ENCODE measurements at regions not wholly inside any gene's neighbourhood (a gene's known extent, or its start where the extent isn't known, plus 50 kb on each side); places are given as distances from the start of the nearest gene placed in this dataset.

GRCh38 chr14:71668186-71668912 is 263.9 kb upstream of the RGS6 start:
- CTCF ChIA-PET: interaction anchor here (0.6 kb wide), 1 partner anchor 186 kb away, joined by 5 read pairs; no protein-coding TSS in a partner anchor
- no peak overlapping the region for H3K4me2 ChIP-seq (ENCODE audit: low read depth, low read length)
- no peak for TF ChIP-seq MAFK (IDR thresholded peaks at IDR 0.05; ENCODE audit: low read depth, low read length)
- TF ChIP-seq MXI1 (IDR thresholded peaks at IDR 0.05; ENCODE audit: borderline replicate concordance, low read depth, low read length): no peak
- no peak for TF ChIP-seq CEBPB (IDR thresholded peaks at IDR 0.05; ENCODE audit: low read depth, low read length)
- no peak for TF ChIP-seq NFE2L2 (IDR thresholded peaks at IDR 0.05; ENCODE audit: low read depth, low read length)
- no peak for TF ChIP-seq USF2 (IDR thresholded peaks at IDR 0.05; ENCODE audit: low read depth, low read length)
- TF ChIP-seq RCOR1 (IDR thresholded peaks at IDR 0.05; ENCODE audit: insufficient replicate concordance, low read length): no peak
- no peak for TF ChIP-seq POLR2A (IDR thresholded peaks at IDR 0.05; ENCODE audit: low read depth, low read length)
- TF ChIP-seq FOS (IDR thresholded peaks at IDR 0.05; ENCODE audit: low read depth, low read length): no peak
- TF ChIP-seq ELK1 (IDR thresholded peaks at IDR 0.05; ENCODE audit: borderline replicate concordance, low read depth, low read length): no peak
- TF ChIP-seq BHLHE40 (IDR thresholded peaks at IDR 0.05; ENCODE audit: low read depth, low read length): no peak
- TF ChIP-seq RAD21 (IDR thresholded peaks at IDR 0.05; ENCODE audit: low read length): no peak
- no peak for TF ChIP-seq SMC3 (IDR thresholded peaks at IDR 0.05; ENCODE audit: low read depth, low read length)
- no peak for TF ChIP-seq MAZ (IDR thresholded peaks at IDR 0.05; ENCODE audit: borderline replicate concordance, low read depth, low read length)
- no peak for TF ChIP-seq CHD1 (IDR thresholded peaks at IDR 0.05; ENCODE audit: low read depth, low read length)
- no peak for TF ChIP-seq RFX5 (IDR thresholded peaks at IDR 0.05; ENCODE audit: low read depth, low read length)

More at GRCh38 chr14:71668186-71668912, 263.9 kb upstream of the RGS6 start:
- no peaks in the 10 kb centered on the region for H4K20me1 ChIP-seq (ENCODE audit: insufficient read depth, low read length)
- H3K79me1 ChIP-seq (ENCODE audit: low read depth in 1 of 2, low read length in 2 of 2): no peaks in the 10 kb centered on the region; a peak in 1 of 4 replicates
- peak overlapping the region; percentile 93; the same call in 1 of the 2 replicates for H2AK5ac ChIP-seq (ENCODE audit: low read depth, low read length)
- no peaks in the 10 kb centered on the region for H3K27me3 ChIP-seq (ENCODE audit: control insufficient read depth, insufficient read depth, low read length)
- H3K9ac ChIP-seq (ENCODE audit: low read depth, low read length): no peak overlapping the region
- no peaks in the 10 kb centered on the region; the same call in 1 of the 2 replicates for H3K9me1 ChIP-seq (ENCODE audit: insufficient read depth, low read length)
- no peak overlapping the region; the same call in 1 of the 2 replicates for H3K23ac ChIP-seq (ENCODE audit: low read depth, low read length)
- peak overlapping the region; percentile 69; the same call in 1 of the 3 replicates for H2BK15ac ChIP-seq (ENCODE audit: low read depth, low read length)
- POLR2A ChIA-PET (ENCODE audit: unreplicated experiment): no interaction called here
- H2BK20ac ChIP-seq (ENCODE audit: low read depth, low read length): peak overlapping the region; percentile 41; the same call in 1 of the 2 replicates
- H2AFZ ChIP-seq (replicated peaks; ENCODE audit: low read length, poor library complexity): no peak overlapping the region
- H3K27ac ChIP-seq (ENCODE audit: insufficient read depth, low read length): peak overlapping the region; percentile 7; the same call in 1 of the 2 replicates
- peaks cover 17% of the 10 kb centered on the region for H3K36me3 ChIP-seq (ENCODE audit: control insufficient read depth, insufficient read depth, low read length)
- in situ Hi-C loops (cut with MboI; ENCODE audit: low sequenced_read_pairs): no loop called here
- peaks cover 10% of the 10 kb centered on the region for H3K4me1 ChIP-seq (ENCODE audit: control insufficient read depth, insufficient read depth, low read length)
- H3K56ac ChIP-seq (ENCODE audit: extremely low read depth, insufficient read depth, low read length): no peak overlapping the region
- no peak overlapping the region for H3K14ac ChIP-seq (replicated peaks; ENCODE audit: low read depth, low read length)
- no peak overlapping the region for H4K5ac ChIP-seq (ENCODE audit: low read depth, low read length)
- H4K8ac ChIP-seq (ENCODE audit: low read depth in 2 of 2, low read length in 2 of 2): peak overlapping the region in 1 of 2 experiments; percentile 28; a peak in 2 of 4 replicates
- ATAC-seq (ENCODE audit: low read depth) (peak; percentile 71), DNase-seq (peak; percentile 47)
- H3K9me3 ChIP-seq (ENCODE audit: control insufficient read depth, insufficient read depth, low read length): no peaks in the 10 kb centered on the region
- H2BK120ac ChIP-seq (ENCODE audit: low read depth, low read length): no peak overlapping the region
- no CpG with 5 or more reads among the region's 5 CpGs for WGBS, 2 experiments (ENCODE audit: extremely low coverage in 2 of 2, insufficient read length in 1 of 2)
- intact Hi-C loops (cut with micrococcal nuclease): loop anchor here (5.0 kb wide), 1 partner anchor 34 kb away; no protein-coding TSS in a partner anchor
- H4K91ac ChIP-seq (ENCODE audit: insufficient read depth, low read depth, low read length): peak overlapping the region; percentile 18; the same call in 1 of the 2 replicates
- peak overlapping the region; percentile 28; the same call in 1 of the 2 replicates for H3K4ac ChIP-seq (ENCODE audit: low read depth, low read length)
- peak overlapping the region; percentile 25 for H2BK5ac ChIP-seq (ENCODE audit: low read depth, low read length, poor library complexity, severe bottlenecking)
- dilution Hi-C loops (cut with HindIII; ENCODE audit: low sequenced_read_pairs, unreplicated experiment): no loop called here
- no TSS peak for BruUV-seq (replicated peaks)
- no peak overlapping the region for H2AK9ac ChIP-seq (replicated peaks; ENCODE audit: low read depth, low read length, poor library complexity)
- no peak overlapping the region; the same call in 1 of the 2 replicates for H3K18ac ChIP-seq (ENCODE audit: low read depth, low read length)
- H3K4me3 ChIP-seq (ENCODE audit: insufficient read depth, low read depth, low read length): no peak overlapping the region
